Endothelial cell of umbilical vein (primary cell): ENCODE measurements at regions not wholly inside any gene's neighbourhood (a gene's known extent, or its start where the extent isn't known, plus 50 kb on each side); places are given as distances from the start of the nearest gene placed in this dataset.

Experiments used
- BruUV-seq: library from RNA; stranded (reverse); fragments of 400-500 nt; replicated peaks from 2 replicates; lab custom pipeline; 2021; lab: Mats Ljungman, UMichigan
- CTCF ChIA-PET: fragments of 300-600, 350-600 bp; sonication (Branson Sonifier 250); formaldehyde crosslinking; loops from one replicate; lab custom pipeline; 2021; ENCODE audit warnings: antibody characterized with exemption, inconsistent platforms; lab: Charles Lee
- POLR2A ChIA-PET: fragments of 300-600, 350-600 bp; sonication (Branson Sonifier 250); formaldehyde crosslinking; loops from one replicate; lab custom pipeline; 2021; ENCODE audit warnings: antibody characterized with exemption, inconsistent platforms; lab: Charles Lee
- DNase-seq: peaks from one replicate; pipeline ENCODE4 v3.0.0-alpha.2; 2011; ENCODE audit warnings: low read depth, low spot score
- FAIRE-seq: peaks from 2 replicates; lab custom pipeline; 2011; peaks lifted over from hg19 to GRCh38; lab: Jason Lieb, UNC
- H2AFZ ChIP-seq: 2 replicates; pipeline ENCODE4 v1.6.0; 2012; ENCODE audit warnings: low read depth, low read length, control low read depth, inconsistent platforms
- H3K27ac ChIP-seq: 2 replicates; pipeline ENCODE4 v1.5.1; 2011; ENCODE audit warnings: low read depth, mild to moderate bottlenecking, control low read depth, low read length, moderate library complexity; ENCODE audit not compliant: insufficient read depth
- H3K27me3 ChIP-seq, 2 experiments: 2 replicates each; pipeline versions ENCODE4 v1.6.0 to v1.6.1; 2011; ENCODE audit warnings: low read length in 2 of 2, mixed read lengths in 1 of 2; ENCODE audit not compliant: control insufficient read depth in 2 of 2, insufficient read depth in 2 of 2
- H3K36me3 ChIP-seq, 2 experiments: 2 replicates in 1 of 2; 3 replicates in 1 of 2; pipeline ENCODE4 v1.5.1; 2011; ENCODE audit warnings: low read length in 2 of 2, mild to moderate bottlenecking in 1 of 2, moderate library complexity in 1 of 2; ENCODE audit not compliant: control insufficient read depth in 2 of 2, insufficient read depth in 2 of 2; ENCODE audit errors: extremely low read depth in 1 of 2
- H3K4me1 ChIP-seq: 3 replicates; pipeline ENCODE4 v1.5.1; 2011; ENCODE audit warnings: mild to moderate bottlenecking, low read length; ENCODE audit not compliant: control insufficient read depth, insufficient read depth; ENCODE audit errors: extremely low read depth
- H3K4me2 ChIP-seq: 2 replicates; pipeline ENCODE4 v1.6.1; 2011; ENCODE audit warnings: low read length, control low read depth, mixed read lengths; ENCODE audit not compliant: insufficient read depth
- H3K4me3 ChIP-seq, 3 experiments: fragments of 200-600 bp in 1 of 3; sonication (generic), shearing (Covaris generic) in 1 of 3; replicated peaks in 1 of 3; 2 replicates each; pipeline ENCODE4 v1.5.1; 2011 to 2016; ENCODE audit warnings: control low read depth in 3 of 3, low read length in 3 of 3, mild to moderate bottlenecking in 2 of 3, inconsistent platforms in 1 of 3, low read depth in 1 of 3, moderate library complexity in 1 of 3; ENCODE audit not compliant: insufficient read depth in 1 of 3
- H3K79me2 ChIP-seq: 2 replicates; pipeline ENCODE4 v1.6.0; 2012; ENCODE audit warnings: low read length, inconsistent platforms; ENCODE audit not compliant: control insufficient read depth, insufficient read depth
- H3K9ac ChIP-seq: replicated peaks from 2 replicates; pipeline ENCODE3; 2011; ENCODE audit warnings: low read length, control low read depth; ENCODE audit not compliant: insufficient read depth; ENCODE audit errors: extremely low read depth
- H3K9me1 ChIP-seq: replicated peaks from 3 replicates; pipeline ENCODE4 v1.6.0; 2011; ENCODE audit warnings: mild to moderate bottlenecking, low read length; ENCODE audit not compliant: control insufficient read depth, insufficient read depth; ENCODE audit errors: extremely low read depth
- H3K9me3 ChIP-seq: replicated peaks from 2 replicates; pipeline ENCODE4 v1.5.1; 2012; ENCODE audit warnings: low read length, inconsistent platforms; ENCODE audit not compliant: control insufficient read depth, insufficient read depth
- H4K20me1 ChIP-seq: replicated peaks from 2 replicates; pipeline ENCODE3; 2011; ENCODE audit warnings: mild to moderate bottlenecking, low read length; ENCODE audit not compliant: control insufficient read depth, insufficient read depth; ENCODE audit errors: extremely low read depth
- EZH2 ChIP-seq: IDR thresholded peaks from 2 replicates; pipeline ENCODE4 v1.6.1; 2012; ENCODE audit warnings: borderline replicate concordance, low read depth, mild to moderate bottlenecking, moderate library complexity, low read length, inconsistent platforms; ENCODE audit not compliant: severe bottlenecking
- FOS ChIP-seq: IDR thresholded peaks from 2 replicates; pipeline ENCODE4 v1.6.1; 2011; ENCODE audit warnings: mild to moderate bottlenecking, low read length, moderate library complexity, borderline replicate concordance; ENCODE audit not compliant: insufficient read depth
- GATA2 ChIP-seq: IDR thresholded peaks from 2 replicates; pipeline ENCODE4 v1.7.0; 2011; ENCODE audit warnings: low read depth, mild to moderate bottlenecking, moderate library complexity, mixed read lengths, low read length; ENCODE audit not compliant: insufficient read length, insufficient read depth
- JUN ChIP-seq: IDR thresholded peaks from 2 replicates; pipeline ENCODE4 v1.6.1; 2011; ENCODE audit warnings: borderline replicate concordance, low read depth; ENCODE audit not compliant: insufficient read length, insufficient read depth
- MAX ChIP-seq: IDR thresholded peaks from 2 replicates; pipeline ENCODE4 v1.6.1; 2011; ENCODE audit not compliant: insufficient read depth, insufficient read length
- MYC ChIP-seq: IDR thresholded peaks from one replicate; pipeline ENCODE4 v1.6.1; 2011; ENCODE audit warnings: mild to moderate bottlenecking, low read depth, low read length
- POLR2A ChIP-seq: IDR thresholded peaks from 2 replicates; pipeline ENCODE4 v1.6.1; 2012; ENCODE audit warnings: low read depth, mild to moderate bottlenecking, control low read depth, low read length
- POLR2AphosphoS5 ChIP-seq: IDR thresholded peaks from 2 replicates; pipeline ENCODE4 v1.6.1; 2012; ENCODE audit warnings: low read depth, mild to moderate bottlenecking, control low read depth, low read length, moderate library complexity; ENCODE audit not compliant: insufficient read depth
- dilution Hi-C: fragments of 300-500 bp; cut with MboI; formaldehyde crosslinking; loops from one replicate; pipeline ENCODE4 v1.15.0; 2019; ENCODE audit warnings: low sequenced_read_pairs; ENCODE audit not compliant: extremely low pct_ligation_motif_present
- intact Hi-C: fragments of 100-400 bp; cut with micrococcal nuclease; formaldehyde crosslinking; loops from one replicate; pipeline ENCODE4 v1.10.0; 2022
- TF ChIP-seq, protein P1 (sequence below), 2 donors: IDR thresholded peaks; 1 replicate in 1 of 2; 2 replicates in 1 of 2; pipeline ENCODE4 v1.5.1; 2011; ENCODE audit warnings: low read length in 2 of 2, mild to moderate bottlenecking in 2 of 2, moderate library complexity in 2 of 2, control low read depth in 1 of 2, inconsistent platforms in 1 of 2, low read depth in 1 of 2; ENCODE audit not compliant: insufficient read depth in 1 of 2; ENCODE audit errors: extremely low read depth in 1 of 2

DNA sequence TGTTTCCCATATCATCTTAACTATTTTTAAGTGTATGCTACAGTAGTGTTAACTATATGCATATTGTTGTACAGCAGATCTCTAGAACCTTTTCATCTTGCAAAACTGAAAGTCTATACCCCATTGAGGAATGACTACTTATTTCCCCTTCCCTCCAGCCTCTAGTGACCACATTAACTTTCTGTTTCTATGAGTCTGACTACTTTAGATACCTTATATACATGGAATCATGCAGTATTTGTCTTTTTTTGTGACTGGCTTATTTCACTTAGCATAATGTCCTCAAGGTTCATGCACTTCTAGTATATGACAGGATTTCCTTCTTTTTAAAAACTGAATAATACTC, 96.5 kb upstream of the BTG3 start:
- POLR2A ChIA-PET, result no interaction called here
- no peak for FAIRE-seq
- Histone ChIP-seq H3K4me2 (no peak overlapping the region), H3K9me1 (no peaks in the 10 kb centered on the region), H3K4me3 (no peak overlapping the region), H3K9me3 (no peaks in the 10 kb centered on the region), H3K27ac (no peak overlapping the region), H3K36me3 (no peaks in the 10 kb centered on the region), H3K9ac (no peak overlapping the region), H3K4me1 (no peaks in the 10 kb centered on the region), H3K27me3 (no peaks in the 10 kb centered on the region), H4K20me1 (no peaks in the 10 kb centered on the region), H2AFZ (no peak overlapping the region), H3K79me2 (no peaks in the 10 kb centered on the region)
- dilution Hi-C loops, result no loop called here
- no peak for TF ChIP-seq POLR2AphosphoS5
- no peak for TF ChIP-seq MAX
- TF ChIP-seq, protein P1, sequence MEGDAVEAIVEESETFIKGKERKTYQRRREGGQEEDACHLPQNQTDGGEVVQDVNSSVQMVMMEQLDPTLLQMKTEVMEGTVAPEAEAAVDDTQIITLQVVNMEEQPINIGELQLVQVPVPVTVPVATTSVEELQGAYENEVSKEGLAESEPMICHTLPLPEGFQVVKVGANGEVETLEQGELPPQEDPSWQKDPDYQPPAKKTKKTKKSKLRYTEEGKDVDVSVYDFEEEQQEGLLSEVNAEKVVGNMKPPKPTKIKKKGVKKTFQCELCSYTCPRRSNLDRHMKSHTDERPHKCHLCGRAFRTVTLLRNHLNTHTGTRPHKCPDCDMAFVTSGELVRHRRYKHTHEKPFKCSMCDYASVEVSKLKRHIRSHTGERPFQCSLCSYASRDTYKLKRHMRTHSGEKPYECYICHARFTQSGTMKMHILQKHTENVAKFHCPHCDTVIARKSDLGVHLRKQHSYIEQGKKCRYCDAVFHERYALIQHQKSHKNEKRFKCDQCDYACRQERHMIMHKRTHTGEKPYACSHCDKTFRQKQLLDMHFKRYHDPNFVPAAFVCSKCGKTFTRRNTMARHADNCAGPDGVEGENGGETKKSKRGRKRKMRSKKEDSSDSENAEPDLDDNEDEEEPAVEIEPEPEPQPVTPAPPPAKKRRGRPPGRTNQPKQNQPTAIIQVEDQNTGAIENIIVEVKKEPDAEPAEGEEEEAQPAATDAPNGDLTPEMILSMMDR (IDR thresholded peaks at IDR 0.05; ENCODE audit: extremely low read depth in 1 of 2, insufficient read depth in 1 of 2, low read depth in 1 of 2, low read length in 2 of 2), result no peak
- TF ChIP-seq POLR2A, result no peak
- no peak for TF ChIP-seq GATA2
- TF ChIP-seq MYC, result no peak
- no peak for TF ChIP-seq FOS
- TF ChIP-seq EZH2, result no peak
- no peak for TF ChIP-seq JUN
- BruUV-seq, result no TSS peak
- intact Hi-C loops, result no loop called here
- no peak for DNase-seq
- CTCF ChIA-PET, result no interaction called here
